ENCODE measurements at regions not wholly inside any gene's neighbourhood (a gene's known extent, or its start where the extent isn't known, plus 50 kb on each side); places are given as distances from the start of the nearest gene placed in this dataset.

GRCh38 chr6:139473231-139473701, 98.8 kb upstream of the CITED2 start:
- ATAC-seq, result peak; percentile 51
- Histone ChIP-seq H3K27ac (ENCODE audit: extremely low read depth, low read depth, low read length) (no peak overlapping the region), H3K27me3 (ENCODE audit: control insufficient read depth in 2 of 2, insufficient read depth in 2 of 2, low read length in 2 of 2) (no peaks in the 10 kb centered on the region), H3K9me3 (replicated peaks; ENCODE audit: control insufficient read depth, insufficient read depth, low read depth, low read length) (no peaks in the 10 kb centered on the region), H3K79me2 (ENCODE audit: control insufficient read depth, insufficient read depth, low read length) (no peaks in the 10 kb centered on the region), H3K9me1 (ENCODE audit: control insufficient read depth, insufficient read depth, low read length) (no peaks in the 10 kb centered on the region), H3K4me3 (no peak overlapping the region), H3K4me2 (ENCODE audit: insufficient read depth, low read length) (peak overlapping the region; percentile 21; the same call in 1 of the 2 replicates), H3K4me1 (replicated peaks in 1 of 2; ENCODE audit: control insufficient read depth in 2 of 2, insufficient read depth in 2 of 2, low read length in 2 of 2) (peaks cover 14 to 34% of the 10 kb centered on the region in 2 experiments), H2AFZ (ENCODE audit: low read depth, low read length) (peak overlapping the region; percentile 99), H3K9ac (ENCODE audit: insufficient read depth in 1 of 2, low read depth in 2 of 2, low read length in 2 of 2) (peak overlapping the region in 1 of 2 experiments; percentile 6; a peak in 1 of 4 replicates), H3K36me3 (ENCODE audit: control insufficient read depth, insufficient read depth, low read length) (no peaks in the 10 kb centered on the region), H4K20me1 (replicated peaks; ENCODE audit: control insufficient read depth, insufficient read depth, low read length) (no peaks in the 10 kb centered on the region)
- CTCF ChIA-PET (ENCODE audit: low intra/inter-chr PET ratio), result no interaction called here
- POLR2A ChIA-PET, result interaction anchor here (0.7 to 3.5 kb wide), 2 partner anchors 34 to 98 kb away, joined by 4 to 17 read pairs; partner anchors contain the start of gene CITED2
- in situ Hi-C loops (cut with MboI) (no loop called here), intact Hi-C loops (cut with micrococcal nuclease) (no loop called here)
- no TSS peak for BruUV-seq (replicated peaks)
- 62% methylated on average over 14 of the region's 14 CpGs for WGBS (ENCODE audit: insufficient coverage, low coverage, missing lambda C conversion rate)
- no peak for FAIRE-seq
- DNase-seq (ENCODE audit: extremely low read depth in 1 of 4, low spot score in 3 of 4), result no peak
- TF ChIP-seq ZNF431 (CRISPR knock-in tag; IDR thresholded peaks at IDR 0.05), result no peak
- no peak for TF ChIP-seq SMAD1 (IDR thresholded peaks at IDR 0.05; ENCODE audit: low read depth, low read length, partially characterized antibody)
- TF ChIP-seq, protein P1, sequence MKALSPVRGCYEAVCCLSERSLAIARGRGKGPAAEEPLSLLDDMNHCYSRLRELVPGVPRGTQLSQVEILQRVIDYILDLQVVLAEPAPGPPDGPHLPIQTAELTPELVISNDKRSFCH (CRISPR knock-in tag; IDR thresholded peaks at IDR 0.05), result no peak
- TF ChIP-seq, protein P1 (tag; IDR thresholded peaks at IDR 0.05), result no peak
- TF ChIP-seq CXXC5 (CRISPR knock-in tag; IDR thresholded peaks at IDR 0.05), result peak; percentile 34; the same call in 1 of the 2 replicates
- TF ChIP-seq GATAD2A (IDR thresholded peaks at IDR 0.05), result 0 out of 2 replicates have a peak, but pooled peaks have one; percentile 20
- TF ChIP-seq AFF1 (IDR thresholded peaks at IDR 0.05; ENCODE audit: low read depth in 1 of 2, partially characterized antibody in 2 of 2), result peak in 1 of 2 experiments; percentile 41
- TF ChIP-seq ELF4 (CRISPR knock-in tag; IDR thresholded peaks at IDR 0.05), result no peak
- 0 out of 2 replicates have a peak, but pooled peaks have one; percentile 9 for TF ChIP-seq ZNF766 (CRISPR knock-in tag; conservative IDR thresholded peaks at IDR 0.05)
- TF ChIP-seq NUFIP1 (IDR thresholded peaks at IDR 0.05; ENCODE audit: partially characterized antibody), result no peak
- no peak for TF ChIP-seq ADNP (tag; IDR thresholded peaks at IDR 0.05)
- TF ChIP-seq, protein P2, sequence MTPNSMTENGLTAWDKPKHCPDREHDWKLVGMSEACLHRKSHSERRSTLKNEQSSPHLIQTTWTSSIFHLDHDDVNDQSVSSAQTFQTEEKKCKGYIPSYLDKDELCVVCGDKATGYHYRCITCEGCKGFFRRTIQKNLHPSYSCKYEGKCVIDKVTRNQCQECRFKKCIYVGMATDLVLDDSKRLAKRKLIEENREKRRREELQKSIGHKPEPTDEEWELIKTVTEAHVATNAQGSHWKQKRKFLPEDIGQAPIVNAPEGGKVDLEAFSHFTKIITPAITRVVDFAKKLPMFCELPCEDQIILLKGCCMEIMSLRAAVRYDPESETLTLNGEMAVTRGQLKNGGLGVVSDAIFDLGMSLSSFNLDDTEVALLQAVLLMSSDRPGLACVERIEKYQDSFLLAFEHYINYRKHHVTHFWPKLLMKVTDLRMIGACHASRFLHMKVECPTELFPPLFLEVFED (CRISPR knock-in tag; conservative IDR thresholded peaks at IDR 0.05), result no peak
- TF ChIP-seq ZNF592 (IDR thresholded peaks at IDR 0.05), result peak; percentile 66

Measured in K562 (cell line).